ENCODE measurements at regions not wholly inside any gene's neighbourhood (a gene's known extent, or its start where the extent isn't known, plus 50 kb on each side); places are given as distances from the start of the nearest gene placed in this dataset.

GRCh38 chr15:70149667-70150404 is 52.1 kb upstream of the TLE3 start:
- DNase-seq: no peak

- DNase-seq: no peak
Observed at GRCh38 chr15:70147778-70148177, 50.1 kb upstream of the TLE3 start.
